Body of pancreas (tissue), 4 donors: ENCODE measurements at regions not wholly inside any gene's neighbourhood (a gene's known extent, or its start where the extent isn't known, plus 50 kb on each side); places are given as distances from the start of the nearest gene placed in this dataset.
A peak's percentile ranks its signal among the peaks of the same experiment; 100 is the strongest.

Experiments
- ATAC-seq: fragments of 150-250 bp; one replicate; pipeline ENCODE4 v1.9.1; 2016
- DNase-seq, 4 donors: peaks; one replicate each; pipeline ENCODE4 v3.0.0-alpha.2; 2019
- H3K27ac ChIP-seq, 4 donors: fragments of 200-600 bp; sonication (generic); 1 replicate in 3 of 4; 2 replicates in 1 of 4; pipeline versions ENCODE4 v1.5.1 to v1.6.1; 2016 to 2019; ENCODE audit warnings: mild to moderate bottlenecking in 1 of 4, mixed read lengths in 1 of 4, moderate library complexity in 1 of 4
- H3K27me3 ChIP-seq, 2 donors: fragments of 200-600 bp; sonication (generic); one replicate each; pipeline ENCODE4 v1.6.0; 2016; ENCODE audit warnings: mild to moderate bottlenecking in 1 of 2
- H3K36me3 ChIP-seq, 2 donors: fragments of 200-600 bp; sonication (generic); replicated peaks in 1 of 2; 2 replicates each; pipeline ENCODE4 v1.5.1; 2016; ENCODE audit warnings: low read depth in 2 of 2; ENCODE audit not compliant: insufficient read depth in 1 of 2
- H3K4me1 ChIP-seq: fragments of 200-600 bp; sonication (generic); one replicate; pipeline ENCODE4 v1.6.0; 2016
- H3K4me3 ChIP-seq, 2 donors: fragments of 200-600 bp; sonication (generic); 1 replicate in 1 of 2; 2 replicates in 1 of 2; pipeline ENCODE4 v1.5.1; 2016 to 2019
- H3K9me3 ChIP-seq, 3 donors: fragments of 200-600 bp; sonication (generic); 1 replicate in 2 of 3; 2 replicates in 1 of 3; pipeline ENCODE4 v1.5.1; 2016
- CTCF ChIP-seq, 7 experiments: fragments of 450-650 bp in 4 of 7; fragments of 200-600 bp in 3 of 7; sonication (generic) in 3 of 7; IDR thresholded peaks; one replicate each; pipeline ENCODE4 v1.5.1; 2016 to 2019; ENCODE audit warnings: antibody characterized with exemption in 7 of 7
- POLR2A ChIP-seq, 3 donors: fragments of 450-650 bp; IDR thresholded peaks; one replicate each; pipeline ENCODE4 v1.6.1; 2016; ENCODE audit warnings: antibody characterized with exemption in 3 of 3, mild to moderate bottlenecking in 2 of 3
- WGBS, 2 donors: methylation state at CpG; one replicate each; pipeline ENCODE4 v1.1.5; 2017; 5-methylcytosine and 5-hydroxymethylcytosine counted together
- intact Hi-C: fragments of 100-400 bp; cut with DNase I; formaldehyde crosslinking; loops from one replicate; pipeline ENCODE4 v1.15.1; 2023

DNA sequence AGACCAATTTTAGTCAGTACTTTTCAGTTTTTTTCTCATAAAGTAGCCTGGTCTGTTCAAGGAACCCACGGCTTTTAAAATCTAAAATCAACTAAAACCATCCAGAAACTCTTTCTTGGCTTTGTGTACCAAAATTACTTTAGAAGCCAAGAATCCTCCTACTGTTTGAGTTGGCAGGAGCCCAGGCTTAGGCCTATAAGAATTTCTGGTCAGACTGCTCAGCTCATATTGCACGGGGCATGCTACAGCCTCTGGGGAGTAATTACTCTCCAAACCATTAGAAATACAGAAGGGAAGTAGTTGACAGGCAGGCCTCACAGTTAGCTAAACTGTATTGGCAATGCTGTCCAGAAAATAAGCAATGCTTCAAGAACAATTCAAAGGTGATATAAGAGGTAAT is 1862.9 kb upstream of the RAG2 start:
- H3K36me3 ChIP-seq, result no peaks in the 10 kb centered on the region
- H3K4me1 ChIP-seq, result peaks cover 8% of the 10 kb centered on the region
- no peak for TF ChIP-seq POLR2A (IDR thresholded peaks at IDR 0.05)
- TF ChIP-seq CTCF (IDR thresholded peaks at IDR 0.05), result no peak
- H3K4me3 ChIP-seq, result no peak overlapping the region
- DNase-seq, result peak; percentile 54 to 78 (median 74)
- ATAC-seq, result peak; percentile 71
- intact Hi-C loops, result no loop called here
- no peak overlapping the region for H3K27ac ChIP-seq
- H3K27me3 ChIP-seq, result no peaks in the 10 kb centered on the region
- WGBS, 2 donors, result 3 to 7% methylated on average over 2 of the region's 2 CpGs
- H3K9me3 ChIP-seq, result no peaks in the 10 kb centered on the region

- 82 to 87% methylated on average over 2 of the region's 2 CpGs for WGBS, 2 donors
- no peak for ATAC-seq
- H3K27me3 ChIP-seq, result no peaks in the 10 kb centered on the region
- DNase-seq, result no peak
- TF ChIP-seq CTCF (IDR thresholded peaks at IDR 0.05) (no peak), POLR2A (IDR thresholded peaks at IDR 0.05) (no peak)
- intact Hi-C loops, result no loop called here
- H3K36me3 ChIP-seq, result no peaks in the 10 kb centered on the region
- H3K9me3 ChIP-seq, result no peaks in the 10 kb centered on the region
- H3K27ac ChIP-seq, result no peak overlapping the region
- H3K4me3 ChIP-seq, result no peak overlapping the region
- peaks cover 8% of the 10 kb centered on the region for H3K4me1 ChIP-seq
Measured at GRCh38 chr11:38460429-38460828, 1862.4 kb upstream of the RAG2 start.

DNA sequence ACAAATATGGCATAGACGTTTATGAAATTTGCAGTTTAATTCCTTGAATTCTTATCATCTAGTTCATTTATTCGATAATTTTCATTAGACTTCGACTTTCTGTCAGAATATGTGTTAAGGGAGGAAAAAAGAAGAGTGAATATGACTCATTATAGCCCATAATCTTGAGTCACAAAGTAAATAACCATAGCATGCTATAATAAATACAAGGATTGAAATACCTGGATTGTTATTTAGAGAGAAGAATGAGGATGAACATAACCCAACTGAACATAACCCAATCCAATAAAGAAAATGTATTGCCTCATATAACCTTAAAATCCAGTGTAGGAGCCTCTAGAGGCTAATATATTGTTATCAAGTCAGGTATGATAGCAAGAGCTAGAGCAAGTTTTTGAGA is 1858.3 kb upstream of the RAG2 start:
- H3K9me3 ChIP-seq, result no peaks in the 10 kb centered on the region
- TF ChIP-seq POLR2A (IDR thresholded peaks at IDR 0.05), result no peak
- no peak for TF ChIP-seq CTCF (IDR thresholded peaks at IDR 0.05)
- intact Hi-C loops, result no loop called here
- H3K27ac ChIP-seq, result no peak overlapping the region
- peaks cover 8% of the 10 kb centered on the region for H3K4me1 ChIP-seq
- ATAC-seq (no peak), DNase-seq (no peak)
- no peaks in the 10 kb centered on the region for H3K27me3 ChIP-seq
- no peak overlapping the region for H3K4me3 ChIP-seq
- no peaks in the 10 kb centered on the region for H3K36me3 ChIP-seq
- 43 to 61% methylated on average over 3 of the region's 3 CpGs for WGBS, 2 donors

DNA sequence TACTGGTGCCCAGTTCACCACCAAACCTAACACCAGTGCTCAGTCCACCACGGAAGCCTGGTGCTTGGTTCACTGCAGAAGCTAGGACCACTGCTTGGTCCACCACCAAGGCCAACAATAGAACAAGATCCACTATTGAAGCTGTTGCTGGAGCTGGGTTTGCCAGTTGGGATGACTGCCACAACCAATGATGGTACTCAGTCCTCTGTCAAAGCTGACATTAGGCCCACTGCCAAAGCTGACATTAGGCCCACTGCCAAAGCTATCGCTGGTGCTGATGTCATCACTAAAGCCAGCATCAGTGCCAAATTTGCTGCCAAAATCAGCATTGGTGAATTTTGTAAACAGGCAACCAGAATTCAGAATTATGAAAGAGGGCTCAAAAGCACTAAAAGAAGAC is 1850.2 kb upstream of the RAG2 start:
- intact Hi-C loops, result no loop called here

More for the DNA sequence above, 1850.2 kb upstream of the RAG2 start:
- no peaks in the 10 kb centered on the region for H3K27me3 ChIP-seq
- DNase-seq (peak; percentile 13 to 40 (median 34)), ATAC-seq (no peak)
- no peaks in the 10 kb centered on the region for H3K9me3 ChIP-seq
- no peak for TF ChIP-seq CTCF (IDR thresholded peaks at IDR 0.05)
- TF ChIP-seq POLR2A (IDR thresholded peaks at IDR 0.05), result no peak
- H3K4me3 ChIP-seq, result no peak overlapping the region
- H3K27ac ChIP-seq, result no peak overlapping the region
- no peaks in the 10 kb centered on the region for H3K4me1 ChIP-seq
- no peaks in the 10 kb centered on the region for H3K36me3 ChIP-seq
- WGBS, 2 donors, result 0 to 43% methylated on average over 1 to 2 of the region's 2 CpGs
